Karpas-422 (cell line): ENCODE measurements at regions not wholly inside any gene's neighbourhood (a gene's known extent, or its start where the extent isn't known, plus 50 kb on each side); places are given as distances from the start of the nearest gene placed in this dataset.
"Not testable (repeated sequence)": the region's sequence is repeated elsewhere in the genome, so short reads cannot be mapped to it uniquely, and the experiment has no call there.

Source experiments
- DNase-seq: peaks from one replicate; pipeline ENCODE4 v3.0.0-alpha.2; 2015
- H2AFZ ChIP-seq: fragments of 200-600 bp; sonication (generic); 2 replicates; pipeline ENCODE4 v1.6.1; 2014; ENCODE audit warnings: antibody characterized with exemption, low read length, mixed read lengths
- H3K27ac ChIP-seq: fragments of 200-600 bp; sonication (generic); 2 replicates; pipeline ENCODE4 v1.5.1; 2014; ENCODE audit warnings: mild to moderate bottlenecking, low read length, moderate library complexity
- H3K27me3 ChIP-seq: fragments of 200-600 bp; sonication (generic); 2 replicates; pipeline ENCODE4 v1.6.1; 2014; ENCODE audit warnings: low read length, mixed read lengths
- H3K36me3 ChIP-seq: fragments of 200-600 bp; sonication (generic); 2 replicates; pipeline ENCODE4 v1.6.1; 2014; ENCODE audit warnings: low read length, mixed read lengths; ENCODE audit not compliant: insufficient read depth
- H3K4me1 ChIP-seq: fragments of 200-600 bp; sonication (generic); 2 replicates; pipeline ENCODE4 v1.6.1; 2014; ENCODE audit warnings: mild to moderate bottlenecking, low read length, mixed read lengths
- H3K4me2 ChIP-seq: fragments of 200-600 bp; sonication (generic); 2 replicates; pipeline ENCODE4 v1.6.1; 2014; ENCODE audit warnings: low read length, low read depth, mild to moderate bottlenecking; ENCODE audit not compliant: poor library complexity, severe bottlenecking
- H3K4me3 ChIP-seq: fragments of 200-600 bp; sonication (generic); 2 replicates; pipeline ENCODE4 v1.5.1; 2014; ENCODE audit warnings: mild to moderate bottlenecking, antibody characterized with exemption, low read length, mixed read lengths
- H3K79me2 ChIP-seq: fragments of 200-600 bp; sonication (generic); 2 replicates; pipeline ENCODE4 v1.6.1; 2014; ENCODE audit warnings: mild to moderate bottlenecking, low read length, mixed read lengths
- H3K9ac ChIP-seq: fragments of 200-600 bp; sonication (generic); 2 replicates; pipeline ENCODE4 v1.6.0; 2014; ENCODE audit warnings: low read length
- H3K9me2 ChIP-seq: fragments of 200-600 bp; sonication (generic), shearing (Covaris generic); replicated peaks from 2 replicates; pipeline ENCODE4 v1.6.0; 2014; ENCODE audit warnings: mild to moderate bottlenecking, low read length, moderate library complexity; ENCODE audit not compliant: insufficient read depth
- H3K9me3 ChIP-seq: fragments of 300-700, 200-600 bp; sonication (generic); 2 replicates; pipeline ENCODE4 v1.6.1; 2014; ENCODE audit warnings: low read length, mixed read lengths
- H4K20me1 ChIP-seq: fragments of 200-600 bp; sonication (generic); 2 replicates; pipeline ENCODE4 v1.6.1; 2014; ENCODE audit warnings: mild to moderate bottlenecking, antibody characterized with exemption, low read length, low read depth; ENCODE audit not compliant: insufficient read depth

GRCh38 chr4:57729775-57730570, 619.8 kb upstream of the IGFBP7 start:
- not testable (repeated sequence) for H3K27me3 ChIP-seq, H3K79me2 ChIP-seq, H3K4me2 ChIP-seq, H3K27ac ChIP-seq, H2AFZ ChIP-seq, DNase-seq, H3K36me3 ChIP-seq, H3K9me3 ChIP-seq, H3K9ac ChIP-seq, H4K20me1 ChIP-seq, H3K4me1 ChIP-seq, H3K9me2 ChIP-seq, H3K4me3 ChIP-seq

GRCh38 chr4:57726154-57726553, 616.0 kb upstream of the IGFBP7 start:
- Histone ChIP-seq H3K36me3 (no peaks in the 10 kb centered on the region), H3K27ac (no peak overlapping the region), H4K20me1 (no peaks in the 10 kb centered on the region), H3K9ac (no peak overlapping the region), H3K79me2 (no peaks in the 10 kb centered on the region), H3K4me1 (no peaks in the 10 kb centered on the region), H3K4me3 (no peak overlapping the region), H3K4me2 (no peak overlapping the region), H3K27me3 (no peaks in the 10 kb centered on the region), H3K9me2 (no peaks in the 10 kb centered on the region), H3K9me3 (no peaks in the 10 kb centered on the region; the same call in 1 of the 2 replicates), H2AFZ (no peak overlapping the region)
- DNase-seq: no peak

- Histone ChIP-seq H2AFZ (no peak overlapping the region), H3K27ac (no peak overlapping the region), H3K9ac (no peak overlapping the region), H3K9me3 (no peaks in the 10 kb centered on the region), H3K9me2 (no peaks in the 10 kb centered on the region), H3K4me3 (no peak overlapping the region), H3K79me2 (no peaks in the 10 kb centered on the region), H3K4me2 (no peak overlapping the region), H3K27me3 (no peaks in the 10 kb centered on the region), H3K4me1 (no peaks in the 10 kb centered on the region), H3K36me3 (no peaks in the 10 kb centered on the region), H4K20me1 (no peaks in the 10 kb centered on the region)
- DNase-seq: no peak
Observed at GRCh38 chr4:57719456-57719855, 609.3 kb upstream of the IGFBP7 start.

GRCh38 chr4:57714313-57714712, 604.1 kb upstream of the IGFBP7 start:
- not testable (repeated sequence) for H3K79me2 ChIP-seq, H3K9me2 ChIP-seq, H3K27me3 ChIP-seq, H3K4me1 ChIP-seq, H3K4me3 ChIP-seq, DNase-seq, H3K36me3 ChIP-seq, H2AFZ ChIP-seq, H3K9ac ChIP-seq, H4K20me1 ChIP-seq, H3K4me2 ChIP-seq, H3K9me3 ChIP-seq, H3K27ac ChIP-seq

GRCh38 chr4:57710053-57710452, 599.9 kb upstream of the IGFBP7 start:
- Histone ChIP-seq H3K36me3 (no peaks in the 10 kb centered on the region), H3K4me2 (no peak overlapping the region), H3K9ac (no peak overlapping the region), H3K9me3 (peaks cover 21% of the 10 kb centered on the region), H3K9me2 (no peaks in the 10 kb centered on the region), H3K27ac (no peak overlapping the region), H3K79me2 (no peaks in the 10 kb centered on the region), H3K27me3 (no peaks in the 10 kb centered on the region), H2AFZ (no peak overlapping the region), H3K4me1 (no peaks in the 10 kb centered on the region), H4K20me1 (no peaks in the 10 kb centered on the region), H3K4me3 (no peak overlapping the region)
- no peak for DNase-seq

- H3K4me2 ChIP-seq: no peak overlapping the region
- no peak for DNase-seq
- no peak overlapping the region for H3K27ac ChIP-seq
- no peaks in the 10 kb centered on the region for H3K36me3 ChIP-seq
- H3K9ac ChIP-seq: no peak overlapping the region
- no peaks in the 10 kb centered on the region for H3K79me2 ChIP-seq
- H4K20me1 ChIP-seq: no peaks in the 10 kb centered on the region
- H3K4me1 ChIP-seq: no peaks in the 10 kb centered on the region
- no peaks in the 10 kb centered on the region for H3K27me3 ChIP-seq
- no peak overlapping the region for H3K4me3 ChIP-seq
- peaks cover 3% of the 10 kb centered on the region for H3K9me3 ChIP-seq
- no peak overlapping the region for H2AFZ ChIP-seq
- H3K9me2 ChIP-seq: no peaks in the 10 kb centered on the region
Observed at GRCh38 chr4:57691370-57691769, 581.2 kb upstream of the IGFBP7 start.

- Histone ChIP-seq H3K4me1 (no peaks in the 10 kb centered on the region), H2AFZ (no peak overlapping the region), H3K4me3 (no peak overlapping the region), H3K9me2 (no peaks in the 10 kb centered on the region), H3K27ac (no peak overlapping the region), H4K20me1 (no peaks in the 10 kb centered on the region), H3K9me3 (peaks cover 3% of the 10 kb centered on the region), H3K79me2 (no peaks in the 10 kb centered on the region), H3K27me3 (no peaks in the 10 kb centered on the region), H3K4me2 (no peak overlapping the region), H3K36me3 (no peaks in the 10 kb centered on the region), H3K9ac (no peak overlapping the region)
- no peak for DNase-seq
Observed at GRCh38 chr4:57689693-57690205, 579.6 kb upstream of the IGFBP7 start.

GRCh38 chr4:57682275-57682674, 572.1 kb upstream of the IGFBP7 start:
- Histone ChIP-seq H3K79me2 (no peaks in the 10 kb centered on the region), H4K20me1 (no peaks in the 10 kb centered on the region), H3K4me1 (no peaks in the 10 kb centered on the region), H3K9me2 (no peaks in the 10 kb centered on the region), H3K4me3 (no peak overlapping the region), H3K27ac (no peak overlapping the region), H3K36me3 (no peaks in the 10 kb centered on the region), H3K9ac (no peak overlapping the region), H2AFZ (no peak overlapping the region), H3K27me3 (no peaks in the 10 kb centered on the region), H3K9me3 (peaks cover 11% of the 10 kb centered on the region), H3K4me2 (no peak overlapping the region)
- no peak for DNase-seq
